ENCODE measurements at regions not wholly inside any gene's neighbourhood (a gene's known extent, or its start where the extent isn't known, plus 50 kb on each side); places are given as distances from the start of the nearest gene placed in this dataset.

GRCh38 chr7:69395061-69395714 is 203.1 kb upstream of the AUTS2 start:
- no peak for TF ChIP-seq CTCF (IDR thresholded peaks at IDR 0.05; ENCODE audit: insufficient read depth, low read length, poor library complexity, severe bottlenecking)
- Histone ChIP-seq H3K27me3 (ENCODE audit: control insufficient read depth, insufficient read depth, low read length) (no peaks in the 10 kb centered on the region), H3K4me3 (ENCODE audit: low read depth, low read length) (no peak overlapping the region), H3K36me3 (ENCODE audit: control insufficient read depth, insufficient read depth, low read length) (no peaks in the 10 kb centered on the region)
- DNase-seq (ENCODE audit: low read depth), result peak; percentile 56

GRCh38 chr7:69398986-69399385 is 199.3 kb upstream of the AUTS2 start:
- Histone ChIP-seq H3K4me3 (ENCODE audit: low read depth, low read length) (no peak overlapping the region), H3K27me3 (ENCODE audit: control insufficient read depth, insufficient read depth, low read length) (no peaks in the 10 kb centered on the region), H3K36me3 (ENCODE audit: control insufficient read depth, insufficient read depth, low read length) (no peaks in the 10 kb centered on the region)
- no peak for DNase-seq (ENCODE audit: low read depth)
- TF ChIP-seq CTCF (IDR thresholded peaks at IDR 0.05; ENCODE audit: insufficient read depth, low read length, poor library complexity, severe bottlenecking), result no peak

GRCh38 chr7:69399401-69399800 is 198.9 kb upstream of the AUTS2 start:
- peak; percentile 18 for DNase-seq (ENCODE audit: low read depth)
- Histone ChIP-seq H3K27me3 (ENCODE audit: control insufficient read depth, insufficient read depth, low read length) (no peaks in the 10 kb centered on the region), H3K4me3 (ENCODE audit: low read depth, low read length) (no peak overlapping the region), H3K36me3 (ENCODE audit: control insufficient read depth, insufficient read depth, low read length) (no peaks in the 10 kb centered on the region)
- TF ChIP-seq CTCF (IDR thresholded peaks at IDR 0.05; ENCODE audit: insufficient read depth, low read length, poor library complexity, severe bottlenecking), result no peak

- H3K4me3 ChIP-seq (ENCODE audit: low read depth, low read length), result no peak overlapping the region
- no peak for TF ChIP-seq CTCF (IDR thresholded peaks at IDR 0.05; ENCODE audit: insufficient read depth, low read length, poor library complexity, severe bottlenecking)
- H3K27me3 ChIP-seq (ENCODE audit: control insufficient read depth, insufficient read depth, low read length), result no peaks in the 10 kb centered on the region
- H3K36me3 ChIP-seq (ENCODE audit: control insufficient read depth, insufficient read depth, low read length), result no peaks in the 10 kb centered on the region
- no peak for DNase-seq (ENCODE audit: low read depth)
Observed at GRCh38 chr7:69402696-69403095, 195.6 kb upstream of the AUTS2 start.

- no peak for DNase-seq (ENCODE audit: low read depth)
- no peaks in the 10 kb centered on the region for H3K36me3 ChIP-seq (ENCODE audit: control insufficient read depth, insufficient read depth, low read length)
- no peaks in the 10 kb centered on the region for H3K27me3 ChIP-seq (ENCODE audit: control insufficient read depth, insufficient read depth, low read length)
- TF ChIP-seq CTCF (IDR thresholded peaks at IDR 0.05; ENCODE audit: insufficient read depth, low read length, poor library complexity, severe bottlenecking), result no peak
- no peak overlapping the region for H3K4me3 ChIP-seq (ENCODE audit: low read depth, low read length)
Observed at GRCh38 chr7:69403169-69403568, 195.1 kb upstream of the AUTS2 start.

GRCh38 chr7:69411018-69411417 is 187.3 kb upstream of the AUTS2 start:
- H3K36me3 ChIP-seq (ENCODE audit: control insufficient read depth, insufficient read depth, low read length), result no peaks in the 10 kb centered on the region
- no peak for TF ChIP-seq CTCF (IDR thresholded peaks at IDR 0.05; ENCODE audit: insufficient read depth, low read length, poor library complexity, severe bottlenecking)
- no peak overlapping the region for H3K4me3 ChIP-seq (ENCODE audit: low read depth, low read length)
- DNase-seq (ENCODE audit: low read depth), result no peak
- no peaks in the 10 kb centered on the region for H3K27me3 ChIP-seq (ENCODE audit: control insufficient read depth, insufficient read depth, low read length)
